ENCODE measurements at regions not wholly inside any gene's neighbourhood (a gene's known extent, or its start where the extent isn't known, plus 50 kb on each side); places are given as distances from the start of the nearest gene placed in this dataset.
"Not testable (repeated sequence)": the region's sequence is repeated elsewhere in the genome, so short reads cannot be mapped to it uniquely, and the experiment has no call there.

DNA sequence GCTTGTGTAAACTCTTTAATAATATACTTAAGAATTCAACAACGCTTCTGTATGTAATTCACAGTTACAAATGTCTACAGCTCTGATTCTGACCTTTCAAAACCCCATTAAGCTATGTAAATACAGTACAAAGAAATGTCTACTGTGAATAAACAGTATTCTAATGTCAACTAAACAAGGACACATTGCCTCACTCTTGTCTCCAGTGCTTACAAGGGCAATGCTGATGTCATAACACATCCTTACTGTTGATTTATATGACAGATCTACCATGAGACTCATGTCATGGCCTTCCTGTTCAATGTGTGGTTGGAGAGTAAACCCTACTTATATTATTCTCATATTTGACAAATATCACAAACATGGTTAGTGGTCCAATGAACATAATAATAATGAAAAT lies 256.1 kb upstream of the ADGRL3 start:
- TF ChIP-seq POLR2A (IDR thresholded peaks at IDR 0.05; ENCODE audit: low read length): no peak
- TF ChIP-seq GATA1 (IDR thresholded peaks at IDR 0.05; ENCODE audit: low read depth, low read length): no peak
- no peak for DNase-seq

DNA sequence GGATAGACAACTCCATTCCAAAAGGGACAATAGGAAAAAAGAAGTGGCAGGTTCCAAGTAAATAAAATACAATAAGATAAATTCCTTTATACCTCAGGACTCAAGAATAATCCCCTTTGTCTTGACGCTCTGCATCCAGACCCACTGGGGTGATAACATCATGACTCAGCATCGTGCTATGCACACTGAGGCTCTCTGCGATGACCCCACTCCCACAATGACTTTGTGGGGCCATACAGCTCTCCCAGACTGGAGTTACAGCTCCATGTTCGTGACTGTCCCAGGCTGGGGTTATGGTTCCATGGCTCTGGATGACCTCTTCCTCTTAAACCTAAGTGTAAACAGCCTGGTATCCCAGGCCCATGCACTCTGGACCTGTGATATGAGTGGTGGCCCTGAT lies 254.5 kb upstream of the ADGRL3 start:
- TF ChIP-seq GATA1 (IDR thresholded peaks at IDR 0.05; ENCODE audit: low read depth, low read length) (no peak), POLR2A (IDR thresholded peaks at IDR 0.05; ENCODE audit: low read length) (no peak)
- no peak for DNase-seq

DNA sequence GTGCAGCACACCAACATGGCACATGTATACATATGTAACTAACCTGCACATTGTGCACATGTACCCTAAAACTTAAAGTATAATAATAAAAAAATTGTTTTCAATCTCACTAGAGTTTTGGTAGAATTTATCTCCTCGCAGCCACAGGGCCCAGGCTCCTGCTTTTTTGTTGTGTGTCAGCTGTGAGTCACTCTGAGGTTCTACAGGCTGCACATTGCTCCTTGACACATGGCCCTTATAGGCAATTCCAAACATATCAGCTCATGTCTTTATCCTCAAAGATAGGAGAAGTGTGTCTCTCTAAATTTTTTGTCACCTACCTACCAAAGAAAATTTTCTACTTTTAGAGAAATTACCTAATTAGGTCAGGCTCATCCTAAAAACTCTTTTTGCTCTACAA lies 252.1 kb upstream of the ADGRL3 start:
- no peak for DNase-seq
- no peak for TF ChIP-seq GATA1 (IDR thresholded peaks at IDR 0.05; ENCODE audit: low read depth, low read length)
- TF ChIP-seq POLR2A (IDR thresholded peaks at IDR 0.05; ENCODE audit: low read length): no peak

DNA sequence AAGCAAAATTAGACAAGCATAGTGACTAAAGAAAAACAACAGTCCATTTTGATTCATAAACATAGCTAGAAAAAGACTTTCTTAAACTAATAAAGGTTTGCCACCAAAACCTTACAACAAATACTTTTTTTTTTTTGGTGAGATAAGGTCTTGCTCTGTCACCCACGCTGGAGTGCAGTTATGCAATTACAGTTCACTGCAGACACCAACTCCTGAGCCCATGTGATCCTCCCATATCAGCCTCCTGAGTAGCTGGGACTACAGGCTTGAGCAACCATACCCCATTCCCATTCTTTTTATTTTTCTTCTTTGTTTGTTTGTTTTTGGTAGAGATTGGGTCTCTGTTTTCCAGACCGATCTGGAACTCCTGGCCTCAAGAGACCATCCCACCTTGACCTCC lies 247.2 kb upstream of the ADGRL3 start:
- TF ChIP-seq POLR2A (IDR thresholded peaks at IDR 0.05; ENCODE audit: low read length): no peak
- no peak for TF ChIP-seq GATA1 (IDR thresholded peaks at IDR 0.05; ENCODE audit: low read depth, low read length)
- no peak for DNase-seq

DNA sequence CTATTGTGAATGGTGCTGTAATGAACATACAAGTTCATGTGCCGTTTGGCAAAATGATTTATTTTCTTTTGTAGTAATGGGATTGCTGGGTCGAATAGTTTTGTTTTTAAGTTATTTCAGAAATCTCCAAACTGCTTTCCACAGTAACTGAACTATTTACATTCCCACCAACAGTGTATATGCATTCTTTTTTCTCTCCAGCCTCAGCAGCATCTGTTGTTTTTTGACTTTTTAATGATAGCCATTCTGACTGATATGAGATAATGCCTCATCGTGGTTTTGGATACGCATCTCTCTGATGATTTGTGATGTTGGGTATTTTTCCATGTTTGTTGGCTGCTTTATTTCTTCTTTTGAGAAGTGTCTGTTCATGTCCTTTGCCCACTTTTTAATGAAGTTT lies 246.3 kb upstream of the ADGRL3 start:
- TF ChIP-seq GATA1 (IDR thresholded peaks at IDR 0.05; ENCODE audit: low read depth, low read length): no peak
- TF ChIP-seq POLR2A (IDR thresholded peaks at IDR 0.05; ENCODE audit: low read length): no peak
- no peak for DNase-seq

DNA sequence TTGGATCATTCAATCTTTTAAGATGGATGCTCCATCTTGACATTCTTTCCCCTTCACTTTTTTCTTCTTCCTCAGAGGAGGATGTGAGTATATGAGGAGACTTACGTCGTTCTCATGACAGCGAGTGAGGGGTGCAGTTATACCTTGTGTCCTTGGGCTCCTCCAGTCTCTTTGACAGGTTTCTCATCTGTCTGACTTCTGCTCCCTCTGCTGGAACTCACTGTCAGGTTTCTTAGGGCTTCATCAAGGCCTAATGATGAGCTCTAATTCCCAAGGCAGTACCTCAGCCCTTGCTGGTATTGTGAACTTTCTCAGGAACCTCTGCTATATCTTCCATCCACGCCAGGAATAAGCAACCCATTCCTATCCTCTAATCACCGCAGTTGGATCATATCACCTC lies 237.8 kb upstream of the ADGRL3 start:
- DNase-seq: no peak
- TF ChIP-seq GATA1 (IDR thresholded peaks at IDR 0.05; ENCODE audit: low read depth, low read length): no peak
- TF ChIP-seq POLR2A (IDR thresholded peaks at IDR 0.05; ENCODE audit: low read length): no peak

DNA sequence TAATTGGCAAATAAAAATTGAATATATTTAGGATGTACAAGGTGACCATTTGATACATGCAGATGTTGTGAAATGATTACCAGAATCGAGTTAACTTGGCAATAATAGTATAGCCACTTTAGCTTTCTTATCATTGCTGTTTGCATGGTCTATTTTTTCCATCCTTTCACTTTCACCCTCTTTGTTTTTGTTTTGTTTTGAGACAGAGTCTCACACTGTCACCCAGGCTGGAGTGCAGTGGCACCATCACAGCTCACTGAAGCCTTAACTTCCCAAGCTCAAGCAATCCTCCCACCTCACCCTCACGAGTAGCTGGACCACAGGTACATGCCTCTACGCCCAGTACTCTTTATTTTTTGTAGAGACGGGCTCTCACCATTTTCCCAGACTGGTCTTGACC lies 218.6 kb upstream of the ADGRL3 start:
- TF ChIP-seq POLR2A (IDR thresholded peaks at IDR 0.05; ENCODE audit: low read length) (no peak), GATA1 (IDR thresholded peaks at IDR 0.05; ENCODE audit: low read depth, low read length) (no peak)
- DNase-seq: no peak

DNA sequence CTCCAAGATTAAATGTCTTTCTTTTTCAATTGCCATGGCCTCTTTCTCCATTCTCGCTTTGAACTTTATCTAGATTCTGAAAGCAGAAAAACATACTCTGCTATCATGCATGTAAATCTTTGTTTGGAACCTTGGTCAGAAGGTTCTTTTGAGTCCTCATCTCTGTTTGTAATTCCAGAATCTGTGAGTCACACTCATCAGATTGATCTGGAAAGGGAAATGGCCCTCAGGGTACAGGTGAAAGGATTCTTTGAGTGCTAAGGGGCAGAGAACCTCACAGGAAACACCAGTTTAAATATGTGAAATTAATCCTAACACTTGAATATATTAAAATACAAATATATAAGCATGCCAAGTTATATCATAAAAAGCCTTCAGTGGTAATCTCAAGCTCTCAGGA lies 211.0 kb upstream of the ADGRL3 start:
- DNase-seq: no peak
- TF ChIP-seq POLR2A (IDR thresholded peaks at IDR 0.05; ENCODE audit: low read length) (no peak), GATA1 (IDR thresholded peaks at IDR 0.05; ENCODE audit: low read depth, low read length) (no peak)

DNA sequence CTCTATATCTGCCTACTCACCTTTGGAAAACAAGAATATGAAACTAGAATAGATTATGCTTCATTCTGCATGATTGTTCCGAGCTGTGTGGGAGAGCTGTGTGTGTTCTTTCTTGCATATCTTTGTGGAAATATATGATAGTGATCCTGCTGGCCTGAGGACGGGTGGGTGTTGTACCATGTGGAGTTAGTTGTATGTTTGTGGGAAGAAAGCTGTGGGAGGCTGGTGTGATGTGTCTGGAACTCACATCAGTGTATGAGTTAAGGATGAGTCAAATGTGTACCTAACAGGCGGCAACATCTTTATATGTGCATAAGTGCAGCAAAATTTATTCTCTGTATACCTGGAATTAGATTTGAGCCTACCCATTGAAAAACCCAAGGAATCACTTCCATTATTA lies 208.1 kb upstream of the ADGRL3 start:
- no peak for DNase-seq
- no peak for TF ChIP-seq POLR2A (IDR thresholded peaks at IDR 0.05; ENCODE audit: low read length)
- no peak for TF ChIP-seq GATA1 (IDR thresholded peaks at IDR 0.05; ENCODE audit: low read depth, low read length)

DNA sequence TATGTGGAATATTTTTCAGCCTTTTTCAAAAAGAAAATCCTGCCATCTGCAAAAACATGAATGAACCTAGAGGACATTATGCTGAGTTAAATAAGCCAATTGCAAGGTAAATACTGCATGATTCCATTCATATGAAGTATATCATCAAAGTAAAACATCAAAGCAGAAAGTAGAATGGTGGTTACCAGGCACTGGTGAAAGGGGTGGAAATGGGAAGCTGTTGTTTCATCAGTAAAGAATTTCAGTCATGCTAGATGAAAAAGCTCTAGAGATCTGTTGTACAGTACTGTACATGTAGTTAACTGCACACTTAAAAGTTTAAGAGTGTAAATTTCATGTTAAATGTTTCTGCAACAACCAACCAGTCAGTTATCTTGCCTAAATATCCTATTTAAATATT lies 196.8 kb upstream of the ADGRL3 start:
- TF ChIP-seq POLR2A (IDR thresholded peaks at IDR 0.05; ENCODE audit: low read length) (no peak), GATA1 (IDR thresholded peaks at IDR 0.05; ENCODE audit: low read depth, low read length) (no peak)
- DNase-seq: no peak

DNA sequence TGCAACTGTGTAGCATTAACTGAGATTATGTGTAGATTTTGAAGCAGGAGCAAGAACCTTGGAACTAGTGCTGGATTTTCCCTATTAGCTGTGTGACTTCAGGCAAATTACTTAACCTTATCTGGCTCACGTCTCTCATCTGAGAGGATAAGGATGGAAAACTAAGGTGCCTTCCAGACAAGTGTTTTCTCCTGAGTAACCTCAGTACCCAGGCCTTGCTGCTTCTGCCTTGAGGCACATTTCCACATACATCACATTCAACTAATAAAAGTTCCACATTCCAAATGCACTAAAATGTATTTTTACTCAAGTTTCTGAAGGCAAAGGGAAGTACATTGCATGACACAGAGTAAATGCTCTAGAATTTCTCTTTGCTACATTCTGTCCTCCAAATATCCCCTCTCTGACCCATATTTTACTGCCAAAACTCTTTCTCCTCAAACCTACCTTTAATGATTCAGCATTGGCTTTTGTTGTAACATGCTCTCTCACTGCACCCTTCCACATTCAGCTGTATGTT lies 195.4 kb upstream of the ADGRL3 start:
- no peak for DNase-seq
- TF ChIP-seq GATA1 (IDR thresholded peaks at IDR 0.05; ENCODE audit: low read depth, low read length) (no peak), POLR2A (IDR thresholded peaks at IDR 0.05; ENCODE audit: low read length) (no peak)

DNA sequence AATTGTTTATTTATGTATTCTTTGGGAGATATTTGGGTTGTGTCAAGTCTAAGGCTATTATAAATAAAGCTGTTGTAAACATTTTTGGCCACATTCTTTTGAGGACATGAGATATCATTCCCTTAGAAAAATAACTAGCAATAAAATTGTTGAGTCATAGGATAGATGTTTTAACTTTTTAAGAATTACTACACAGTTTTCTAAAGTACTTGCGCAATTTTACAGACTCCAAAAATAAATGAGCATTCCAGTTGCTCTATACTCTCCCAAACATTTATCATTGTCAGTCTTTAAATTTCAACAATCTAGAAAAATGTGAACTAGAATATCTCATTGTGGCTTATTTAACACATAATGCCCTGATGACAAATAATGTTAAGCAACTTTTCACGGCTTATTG lies 189.1 kb upstream of the ADGRL3 start:
- DNase-seq: no peak
- TF ChIP-seq GATA1 (IDR thresholded peaks at IDR 0.05; ENCODE audit: low read depth, low read length): no peak
- TF ChIP-seq POLR2A (IDR thresholded peaks at IDR 0.05; ENCODE audit: low read length): no peak

DNA sequence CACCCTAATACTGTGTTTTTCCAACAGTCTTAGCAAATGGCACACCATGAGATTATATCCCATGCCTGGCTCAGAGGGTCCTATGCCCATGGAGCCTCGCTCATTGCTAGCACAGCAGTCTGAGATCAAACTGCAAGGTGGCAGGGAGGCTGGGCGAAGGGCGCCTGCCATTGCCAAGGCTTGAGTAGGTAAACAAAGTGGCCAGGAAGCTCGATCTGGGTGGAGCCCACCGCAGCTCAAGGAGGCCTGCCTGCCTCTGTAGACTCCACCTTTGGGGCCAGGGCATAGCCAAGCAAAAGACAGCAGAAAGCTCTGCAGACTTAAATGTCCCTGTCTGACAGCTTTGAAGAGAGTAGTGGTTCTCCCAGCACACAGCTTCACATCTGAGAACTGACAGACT lies 188.2 kb upstream of the ADGRL3 start:
- not testable (repeated sequence) for DNase-seq

DNA sequence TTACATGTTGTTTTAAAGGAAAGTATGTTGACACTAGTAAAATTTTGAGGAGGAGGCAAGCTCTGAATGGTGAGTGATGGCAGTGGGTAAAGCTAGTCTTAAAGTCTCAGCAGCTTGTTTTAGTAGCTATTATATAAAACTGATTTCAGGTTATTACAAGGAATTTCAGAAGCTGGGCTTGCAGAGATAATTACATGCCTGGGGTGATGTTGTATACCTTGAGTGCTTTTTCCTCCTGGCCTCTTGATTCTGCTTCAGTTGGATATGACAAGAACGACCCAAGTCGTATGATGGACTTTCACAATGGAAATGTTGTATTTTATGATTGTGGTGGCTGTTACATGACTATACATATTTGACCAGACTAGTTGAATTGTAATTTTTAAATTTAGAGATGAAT lies 175.5 kb upstream of the ADGRL3 start:
- DNase-seq: no peak
- no peak for TF ChIP-seq GATA1 (IDR thresholded peaks at IDR 0.05; ENCODE audit: low read depth, low read length)
- no peak for TF ChIP-seq POLR2A (IDR thresholded peaks at IDR 0.05; ENCODE audit: low read length)

DNA sequence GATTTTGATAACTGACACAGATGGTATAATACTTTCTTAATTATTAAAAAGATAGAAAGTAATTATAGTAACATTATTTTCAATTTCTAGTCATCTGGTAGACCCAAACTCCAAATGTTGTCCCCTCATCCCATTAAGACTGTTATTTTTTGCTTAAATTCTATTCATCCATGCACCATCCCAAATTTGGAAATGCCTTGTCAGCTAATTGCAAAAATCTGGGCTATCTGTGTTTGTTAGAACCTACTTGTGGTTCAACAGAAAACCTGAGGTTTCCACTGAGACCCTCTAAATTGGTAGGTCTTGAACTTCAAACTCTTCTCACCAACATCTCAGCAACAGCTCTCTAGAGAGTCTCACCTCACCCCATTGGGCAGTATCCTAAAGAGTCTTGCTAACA lies 172.2 kb upstream of the ADGRL3 start:
- TF ChIP-seq GATA1 (IDR thresholded peaks at IDR 0.05; ENCODE audit: low read depth, low read length): no peak
- TF ChIP-seq POLR2A (IDR thresholded peaks at IDR 0.05; ENCODE audit: low read length): no peak
- DNase-seq: no peak

DNA sequence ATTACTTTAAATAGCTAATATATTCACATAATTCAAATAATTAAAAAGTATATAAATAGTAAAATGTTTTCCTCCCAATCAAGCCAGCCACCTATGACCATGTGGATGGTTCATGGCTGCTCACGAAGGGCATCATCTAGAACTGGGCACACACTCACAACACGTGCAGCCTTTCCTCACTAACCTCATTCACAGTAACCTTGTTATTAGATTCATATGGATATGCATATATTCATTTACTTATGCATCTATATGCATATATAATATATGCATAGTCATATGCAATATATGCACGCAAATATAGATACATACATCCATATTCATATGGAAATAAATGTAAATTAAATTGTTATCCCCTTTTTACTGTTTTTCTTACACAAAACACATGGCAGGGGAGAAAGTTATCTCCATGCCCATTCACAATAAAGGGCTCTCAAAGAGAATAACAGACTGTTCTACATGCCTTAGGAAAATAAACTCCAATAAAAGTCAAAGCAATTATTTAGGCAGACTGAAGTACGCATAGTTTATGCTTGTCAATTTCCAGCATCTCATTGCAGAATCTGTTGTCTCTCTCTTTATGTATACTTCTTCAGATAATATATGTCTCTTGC lies 163.9 kb upstream of the ADGRL3 start:
- no peak for TF ChIP-seq POLR2A (IDR thresholded peaks at IDR 0.05; ENCODE audit: low read length)
- no peak for TF ChIP-seq GATA1 (IDR thresholded peaks at IDR 0.05; ENCODE audit: low read depth, low read length)

More for the DNA sequence above, 163.9 kb upstream of the ADGRL3 start:
- no peak for DNase-seq

Measured in erythroblast (primary cell).